ENCODE measurements at regions not wholly inside any gene's neighbourhood (a gene's known extent, or its start where the extent isn't known, plus 50 kb on each side); places are given as distances from the start of the nearest gene placed in this dataset.

DNA sequence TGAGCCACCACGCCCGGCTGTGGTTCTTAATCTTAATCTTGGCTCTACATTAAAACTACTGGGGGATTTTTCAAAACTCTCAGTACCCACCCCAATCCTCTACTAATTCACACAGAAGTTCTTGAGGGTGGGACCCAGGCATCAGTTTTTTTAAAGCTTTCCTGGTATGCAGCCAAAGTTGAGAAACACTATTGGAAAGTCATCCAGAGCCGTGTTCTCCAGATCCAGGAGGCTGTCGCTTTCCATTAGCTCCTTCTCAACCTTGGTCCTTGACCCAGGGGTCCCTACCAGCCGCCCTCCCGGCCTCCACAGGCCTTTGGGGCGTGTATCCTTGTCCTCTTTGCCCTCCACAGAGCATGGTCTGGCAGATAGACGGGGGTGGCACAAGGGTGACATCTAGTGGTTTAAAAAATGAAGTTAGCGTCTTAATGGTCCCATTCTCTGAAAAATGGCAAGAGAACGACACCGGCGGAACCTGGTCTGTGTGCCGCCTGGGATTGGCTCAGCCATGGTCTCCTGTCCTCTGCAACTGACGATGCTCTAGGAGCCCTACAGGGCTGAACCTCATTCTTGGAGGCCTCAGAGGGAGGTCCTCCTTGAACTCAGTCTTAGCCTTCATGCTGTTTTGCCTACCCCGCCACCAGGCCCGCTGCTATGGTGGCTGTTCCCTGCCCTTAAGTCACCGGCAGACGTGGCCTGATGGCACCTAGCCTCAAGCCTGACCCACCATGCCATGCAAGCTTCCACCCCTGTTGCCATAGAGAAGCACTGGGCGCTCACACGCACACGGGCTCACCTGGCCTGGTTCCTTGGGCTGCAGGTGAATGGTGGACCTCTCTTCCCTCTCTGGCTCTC lies 152.0 kb upstream of the SYN3 start:
- FAIRE-seq (peak; percentile 13), ATAC-seq (peak; percentile 98), DNase-seq (ENCODE audit: low read depth, low spot score) (no peak)
- ChIA-PET RAD21 (ENCODE audit: unreplicated experiment) (interaction anchor here (0.7 to 3.5 kb wide), 8 partner anchors 25 to 191 kb away, joined by 3 to 31 read pairs (median 6); no protein-coding TSS in a partner anchor), POLR2A (no interaction called here), SMC1A (ENCODE audit: uncharacterized antibody, unreplicated experiment) (interaction anchor here (0.5 to 3.8 kb wide), 18 partner anchors 12 to 733 kb away, joined by 3 to 50 read pairs (median 4); no protein-coding TSS in a partner anchor), CTCF (interaction anchor here (0.6 to 6.3 kb wide), 38 partner anchors 8 to 554 kb away, joined by 3 to 63 read pairs (median 4); no protein-coding TSS in a partner anchor)
- WGBS (ENCODE audit: insufficient coverage, insufficient replicate concordance, low lambda C conversion rate, missing lambda C conversion rate), result 39% methylated on average over 21 of the region's 21 CpGs
- Histone ChIP-seq H3K4me2 (ENCODE audit: control insufficient read depth, insufficient read depth) (0 out of 2 replicates have a peak overlapping the region, but pooled peaks have one; percentile 22), H3K4me3 (no peak overlapping the region), H3K27me3 (replicated peaks in 1 of 2; ENCODE audit: control insufficient read depth in 2 of 2, insufficient read depth in 2 of 2, low read length in 1 of 2) (no peaks in the 10 kb centered on the region), H3K79me2 (ENCODE audit: control insufficient read depth, insufficient read depth, low read length) (no peaks in the 10 kb centered on the region; the same call in 1 of the 2 replicates), H2AFZ (ENCODE audit: control insufficient read depth, low read depth, low read length) (peak overlapping the region; percentile 25), H3K9me3 (replicated peaks; ENCODE audit: control insufficient read depth, insufficient read depth, low read length) (no peaks in the 10 kb centered on the region; the same call in 2 of the 3 replicates), H4K20me1 (ENCODE audit: control insufficient read depth, insufficient read depth) (no peaks in the 10 kb centered on the region), H3K4me1 (ENCODE audit: control insufficient read depth, insufficient read depth, low read length) (no peaks in the 10 kb centered on the region), H3K27ac (ENCODE audit: control insufficient read depth, insufficient read depth) (no peak overlapping the region), H3K36me3 (ENCODE audit: control insufficient read depth in 2 of 2, insufficient read depth in 2 of 2, low read length in 1 of 2) (no peaks in the 10 kb centered on the region), H3K9ac (ENCODE audit: control insufficient read depth, insufficient read depth, low read length) (no peak overlapping the region)
- in situ Hi-C loops (cut with MboI), result loop anchor here (5.0 kb wide), 1 partner anchor 193 kb away; no protein-coding TSS in a partner anchor
- intact Hi-C loops (cut with micrococcal nuclease; ENCODE audit: unreplicated experiment), result loop anchor here (1.0 to 2.0 kb wide), 2 partner anchors 65 to 192 kb away; no protein-coding TSS in a partner anchor
- BruUV-seq (replicated peaks), result no TSS peak
- TF ChIP-seq DPF2 (IDR thresholded peaks at IDR 0.05) (no peak), JUNB (IDR thresholded peaks at IDR 0.05) (no peak), HDAC6 (IDR thresholded peaks at IDR 0.05; ENCODE audit: unreplicated experiment) (no peak), CTCF (IDR thresholded peaks at IDR 0.05 in 2 of 3, conservative IDR thresholded peaks at IDR 0.05 in 1 of 3; ENCODE audit: control insufficient read depth in 2 of 3, extremely low read depth in 1 of 3, insufficient read depth in 1 of 3, low read depth in 3 of 3, low read length in 3 of 3) (peak; percentile 69 to 72 (median 70)), CHD4 (IDR thresholded peaks at IDR 0.05) (no peak), EZH2 (IDR thresholded peaks at IDR 0.05; ENCODE audit: borderline replicate concordance, control insufficient read depth, low read depth, low read length) (no peak), TCF7 (IDR thresholded peaks at IDR 0.05; ENCODE audit: borderline replicate concordance) (no peak), TCF3 (IDR thresholded peaks at IDR 0.05; ENCODE audit: borderline replicate concordance, insufficient read depth, low read depth, low read length) (no peak), SMC3 (IDR thresholded peaks at IDR 0.05; ENCODE audit: borderline replicate concordance, low read length) (peak; percentile 54), GABPA (IDR thresholded peaks at IDR 0.05; ENCODE audit: low read depth) (no peak), SPI1 (IDR thresholded peaks at IDR 0.05; ENCODE audit: borderline replicate concordance, insufficient read depth, low read depth, low read length) (no peak), RAD21 (IDR thresholded peaks at IDR 0.05; ENCODE audit: insufficient read depth, low read depth, low read length) (peak; percentile 77), SMARCA5 (IDR thresholded peaks at IDR 0.05) (0 out of 2 replicates have a peak, but pooled peaks have one; percentile 24)
- TF ChIP-seq, protein P1, sequence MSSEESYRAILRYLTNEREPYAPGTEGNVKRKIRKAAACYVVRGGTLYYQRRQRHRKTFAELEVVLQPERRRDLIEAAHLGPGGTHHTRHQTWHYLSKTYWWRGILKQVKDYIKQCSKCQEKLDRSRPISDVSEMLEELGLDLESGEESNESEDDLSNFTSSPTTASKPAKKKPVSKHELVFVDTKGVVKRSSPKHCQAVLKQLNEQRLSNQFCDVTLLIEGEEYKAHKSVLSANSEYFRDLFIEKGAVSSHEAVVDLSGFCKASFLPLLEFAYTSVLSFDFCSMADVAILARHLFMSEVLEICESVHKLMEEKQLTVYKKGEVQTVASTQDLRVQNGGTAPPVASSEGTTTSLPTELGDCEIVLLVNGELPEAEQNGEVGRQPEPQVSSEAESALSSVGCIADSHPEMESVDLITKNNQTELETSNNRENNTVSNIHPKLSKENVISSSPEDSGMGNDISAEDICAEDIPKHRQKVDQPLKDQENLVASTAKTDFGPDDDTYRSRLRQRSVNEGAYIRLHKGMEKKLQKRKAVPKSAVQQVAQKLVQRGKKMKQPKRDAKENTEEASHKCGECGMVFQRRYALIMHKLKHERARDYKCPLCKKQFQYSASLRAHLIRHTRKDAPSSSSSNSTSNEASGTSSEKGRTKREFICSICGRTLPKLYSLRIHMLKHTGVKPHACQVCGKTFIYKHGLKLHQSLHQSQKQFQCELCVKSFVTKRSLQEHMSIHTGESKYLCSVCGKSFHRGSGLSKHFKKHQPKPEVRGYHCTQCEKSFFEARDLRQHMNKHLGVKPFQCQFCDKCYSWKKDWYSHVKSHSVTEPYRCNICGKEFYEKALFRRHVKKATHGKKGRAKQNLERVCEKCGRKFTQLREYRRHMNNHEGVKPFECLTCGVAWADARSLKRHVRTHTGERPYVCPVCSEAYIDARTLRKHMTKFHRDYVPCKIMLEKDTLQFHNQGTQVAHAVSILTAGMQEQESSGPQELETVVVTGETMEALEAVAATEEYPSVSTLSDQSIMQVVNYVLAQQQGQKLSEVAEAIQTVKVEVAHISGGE (CRISPR knock-in tag; IDR thresholded peaks at IDR 0.05), result no peak
